Activated naive CD8-positive, alpha-beta T cell (primary cell): ENCODE measurements at regions not wholly inside any gene's neighbourhood (a gene's known extent, or its start where the extent isn't known, plus 50 kb on each side); places are given as distances from the start of the nearest gene placed in this dataset.
"Not testable (repeated sequence)": the region's sequence is repeated elsewhere in the genome, so short reads cannot be mapped to it uniquely, and the experiment has no call there.

ENCODE experiments used
- H3K27ac Mint-ChIP-seq: one replicate; pipeline ENCODE4 v1.8.0; 2021; ENCODE audit warnings: mixed read lengths
- H3K27me3 Mint-ChIP-seq: one replicate; pipeline ENCODE4 v1.8.0; 2021; ENCODE audit warnings: mixed read lengths
- H3K36me3 Mint-ChIP-seq: one replicate; pipeline ENCODE4 v1.8.0; 2021; ENCODE audit warnings: mixed read lengths
- H3K4me1 Mint-ChIP-seq: one replicate; pipeline ENCODE4 v1.8.0; 2021; ENCODE audit warnings: low read depth, mixed read lengths
- H3K4me3 Mint-ChIP-seq: one replicate; pipeline ENCODE4 v1.8.0; 2021; ENCODE audit warnings: mild to moderate bottlenecking, mixed read lengths
- H3K9me3 Mint-ChIP-seq: one replicate; pipeline ENCODE4 v1.8.0; 2021; ENCODE audit warnings: low read depth, mixed read lengths

DNA sequence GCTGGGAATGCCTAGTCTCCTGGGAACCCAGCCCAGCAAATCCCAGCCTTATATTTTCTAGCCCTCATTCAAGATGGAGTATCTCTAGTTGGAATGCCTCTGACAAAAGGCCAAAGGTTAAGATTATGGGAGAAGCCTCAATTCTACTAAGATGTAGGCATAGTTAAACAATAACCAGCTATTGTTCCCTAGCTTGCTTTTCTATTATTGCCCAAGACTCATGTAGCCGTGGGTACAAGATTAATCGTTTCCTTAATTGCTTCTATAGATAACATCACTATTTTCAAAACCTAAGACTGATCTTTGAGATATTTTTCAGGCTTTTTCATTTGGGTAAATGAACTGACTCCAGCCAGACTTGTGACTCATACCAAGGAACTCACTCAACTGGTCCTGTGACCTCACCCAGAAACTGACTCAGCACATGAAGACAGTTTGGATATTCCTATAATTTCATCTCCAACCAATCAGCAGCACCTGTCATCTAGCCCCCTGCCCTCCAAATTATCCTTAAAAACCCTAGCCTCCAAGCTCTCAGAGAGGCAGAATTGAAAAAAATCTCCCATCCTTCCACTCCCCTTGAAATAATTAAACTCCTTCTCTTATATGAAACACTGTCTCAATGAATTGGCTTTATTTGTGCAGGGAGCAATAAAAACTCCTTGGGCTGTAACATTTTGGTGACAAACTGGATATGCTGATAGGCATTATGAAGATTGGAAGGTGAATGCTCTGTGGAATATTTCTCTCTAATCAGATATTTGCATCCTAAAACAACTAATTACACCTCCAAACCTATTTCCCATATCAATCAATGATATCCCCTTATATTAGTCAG is 589.0 kb downstream of the C12orf50 start:
- Mint-ChIP-seq H3K36me3 (no peaks in the 10 kb centered on the region), H3K27me3 (no peaks in the 10 kb centered on the region), H3K4me1 (no peaks in the 10 kb centered on the region), H3K27ac (no peak overlapping the region), H3K9me3 (peaks cover 12% of the 10 kb centered on the region), H3K4me3 (no peak overlapping the region)

DNA sequence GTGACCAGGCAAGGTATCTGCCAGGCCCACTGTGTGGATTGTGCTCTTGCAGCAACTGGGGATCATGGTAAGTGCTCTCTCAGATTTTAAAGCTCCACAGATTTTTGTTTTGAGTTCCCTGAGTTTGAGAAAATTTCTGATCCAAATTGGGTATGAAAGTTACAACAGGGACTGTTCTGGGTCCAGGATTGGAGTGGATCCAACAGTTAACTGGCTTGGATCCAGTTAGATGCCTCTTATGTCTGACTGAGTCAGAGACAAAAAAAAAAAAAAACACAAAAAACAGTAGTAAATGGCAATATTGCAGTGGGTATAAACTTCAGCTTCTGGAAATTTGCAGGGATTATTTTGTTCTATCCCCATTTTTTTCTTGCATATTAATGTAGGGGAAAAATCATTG is 598.8 kb downstream of the C12orf50 start:
- no peaks in the 10 kb centered on the region for H3K27me3 Mint-ChIP-seq
- H3K36me3 Mint-ChIP-seq, result no peaks in the 10 kb centered on the region
- peaks cover 24% of the 10 kb centered on the region for H3K9me3 Mint-ChIP-seq
- no peaks in the 10 kb centered on the region for H3K4me1 Mint-ChIP-seq
- H3K27ac Mint-ChIP-seq, result no peak overlapping the region
- H3K4me3 Mint-ChIP-seq, result no peak overlapping the region

DNA sequence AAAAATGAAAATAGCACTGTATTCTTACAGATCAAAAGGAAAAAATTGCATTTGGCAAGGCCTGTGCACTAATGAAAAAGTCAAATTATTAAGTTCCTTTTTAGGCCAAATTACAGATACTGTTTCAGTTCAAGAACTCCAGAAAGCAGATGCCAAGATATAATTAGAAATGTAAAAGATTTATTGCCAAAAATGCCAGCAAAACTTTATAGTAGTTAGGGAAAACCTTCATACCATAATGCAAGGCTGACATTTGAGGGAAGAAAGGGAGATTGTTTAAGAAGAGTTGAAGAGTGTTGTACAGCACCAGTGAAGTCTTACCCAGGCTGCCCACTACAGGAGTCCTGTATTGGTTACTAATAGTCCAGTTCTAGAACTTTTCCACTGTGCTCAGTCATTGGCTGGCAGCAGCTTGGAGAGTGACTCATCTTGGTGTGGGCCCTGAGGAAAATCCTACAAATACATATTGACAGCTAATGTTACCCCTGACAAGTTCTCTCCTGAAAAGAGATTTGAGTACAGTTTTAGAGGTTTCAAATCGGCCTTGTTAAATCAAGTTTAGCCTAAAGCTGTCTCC is 600.4 kb downstream of the C12orf50 start:
- no peak overlapping the region for H3K27ac Mint-ChIP-seq
- H3K9me3 Mint-ChIP-seq, result peaks cover 27% of the 10 kb centered on the region
- H3K4me3 Mint-ChIP-seq, result no peak overlapping the region
- H3K36me3 Mint-ChIP-seq, result no peaks in the 10 kb centered on the region
- no peaks in the 10 kb centered on the region for H3K4me1 Mint-ChIP-seq
- H3K27me3 Mint-ChIP-seq, result no peaks in the 10 kb centered on the region

DNA sequence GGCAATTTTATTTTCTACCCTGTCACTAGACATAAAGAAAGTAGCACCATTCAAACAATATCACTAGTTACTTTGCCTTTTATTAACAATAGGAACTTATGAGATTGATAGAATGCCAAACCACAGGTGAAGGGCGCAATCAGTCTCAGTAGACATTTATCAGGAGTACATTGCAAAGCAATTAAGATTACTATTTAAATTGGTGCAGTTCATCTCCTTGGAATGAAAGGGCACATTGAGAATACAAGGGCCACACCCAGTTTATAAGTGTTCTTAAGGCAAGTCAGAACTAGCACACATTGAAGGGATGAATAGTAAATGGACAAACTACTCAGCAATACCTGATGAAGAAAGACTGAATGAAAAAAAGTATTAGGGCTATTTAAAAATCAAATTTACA is 601.4 kb downstream of the C12orf50 start:
- Mint-ChIP-seq H3K4me3 (no peak overlapping the region), H3K4me1 (no peaks in the 10 kb centered on the region), H3K9me3 (peaks cover 27% of the 10 kb centered on the region), H3K27ac (no peak overlapping the region), H3K27me3 (no peaks in the 10 kb centered on the region), H3K36me3 (no peaks in the 10 kb centered on the region)

DNA sequence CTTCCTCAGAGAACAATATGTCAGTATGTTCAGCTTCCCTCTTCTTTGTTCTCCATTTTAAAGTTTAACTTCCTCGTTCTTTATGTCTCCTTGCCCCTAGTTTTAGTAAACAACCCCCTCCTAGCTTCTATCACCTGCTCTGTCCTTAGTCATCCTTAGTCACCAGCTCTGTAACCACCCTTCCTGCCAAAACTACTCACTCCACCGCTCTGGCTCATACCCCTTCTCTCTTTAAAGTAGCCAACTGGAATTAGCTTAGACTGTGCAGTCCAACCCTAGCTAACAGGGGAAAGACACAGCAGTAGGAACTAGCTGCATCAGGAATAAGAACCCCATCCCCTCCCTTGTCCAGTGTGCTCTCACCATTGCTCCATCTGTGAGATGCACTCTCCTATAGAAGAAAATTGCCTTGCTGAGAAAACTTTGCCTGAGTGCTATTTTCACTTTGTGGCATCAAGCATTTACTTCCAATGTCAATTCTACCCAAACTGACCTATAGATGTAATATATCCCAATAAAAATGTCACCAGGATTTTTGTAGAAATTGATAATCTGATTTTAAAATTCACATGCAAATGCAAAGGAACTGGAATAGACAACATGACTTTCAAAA is 603.2 kb downstream of the C12orf50 start:
- Mint-ChIP-seq H3K4me1 (no peaks in the 10 kb centered on the region), H3K36me3 (no peaks in the 10 kb centered on the region), H3K27me3 (no peaks in the 10 kb centered on the region), H3K27ac (no peak overlapping the region), H3K4me3 (no peak overlapping the region), H3K9me3 (peaks cover 22% of the 10 kb centered on the region)

DNA sequence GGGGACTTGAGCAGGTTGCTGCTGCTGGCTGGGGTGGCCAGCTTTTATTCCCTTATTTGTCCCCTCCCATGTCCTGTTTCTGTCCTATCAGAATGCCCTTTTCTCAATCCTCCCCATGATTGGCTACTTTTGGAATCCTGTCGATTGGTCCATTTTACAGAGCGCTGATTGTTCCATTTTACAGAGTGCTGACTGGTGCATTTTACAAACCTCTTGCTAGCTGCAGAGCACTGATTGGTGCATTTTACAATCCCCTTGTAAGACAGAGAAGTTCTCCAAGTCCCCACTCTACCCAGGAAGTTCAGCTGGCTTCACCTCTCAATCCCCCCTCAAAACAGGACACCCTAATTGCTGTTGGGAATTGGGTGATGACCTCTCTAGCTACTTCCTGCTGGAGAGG is 608.0 kb downstream of the C12orf50 start:
- H3K4me3 Mint-ChIP-seq, H3K27ac Mint-ChIP-seq, H3K4me1 Mint-ChIP-seq, H3K27me3 Mint-ChIP-seq, H3K36me3 Mint-ChIP-seq: not testable (repeated sequence)
- H3K9me3 Mint-ChIP-seq, result peaks cover 16% of the 10 kb centered on the region

DNA sequence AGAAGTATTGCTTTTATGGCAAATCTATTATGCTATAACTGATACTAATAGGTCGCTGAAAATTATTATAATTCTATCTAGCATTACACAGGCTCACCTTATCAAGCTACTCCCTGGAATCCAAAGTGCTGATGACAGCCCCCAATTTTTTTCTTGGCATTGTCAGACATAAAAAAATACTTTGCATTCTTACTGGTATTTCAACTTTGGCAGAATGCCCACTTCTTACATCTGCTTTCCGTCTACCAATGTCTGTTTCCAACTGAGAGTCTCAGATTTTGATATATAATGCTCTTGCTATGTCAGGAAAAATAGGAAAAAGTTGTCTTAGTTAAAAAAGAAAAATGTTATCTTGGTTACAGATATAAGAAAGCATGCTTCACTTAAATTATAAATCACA is 615.4 kb downstream of the C12orf50 start:
- Mint-ChIP-seq H3K27ac (no peak overlapping the region), H3K4me1 (no peaks in the 10 kb centered on the region), H3K27me3 (no peaks in the 10 kb centered on the region), H3K9me3 (peaks cover 20% of the 10 kb centered on the region), H3K4me3 (no peak overlapping the region), H3K36me3 (no peaks in the 10 kb centered on the region)

GRCh38 chr12:87406926-87407325 is 622.3 kb downstream of the C12orf50 start:
- H3K4me3 Mint-ChIP-seq, result no peak overlapping the region
- H3K4me1 Mint-ChIP-seq, result no peaks in the 10 kb centered on the region
- no peaks in the 10 kb centered on the region for H3K36me3 Mint-ChIP-seq
- peaks cover 31% of the 10 kb centered on the region for H3K9me3 Mint-ChIP-seq
- H3K27ac Mint-ChIP-seq, result no peak overlapping the region
- H3K27me3 Mint-ChIP-seq, result no peaks in the 10 kb centered on the region

DNA sequence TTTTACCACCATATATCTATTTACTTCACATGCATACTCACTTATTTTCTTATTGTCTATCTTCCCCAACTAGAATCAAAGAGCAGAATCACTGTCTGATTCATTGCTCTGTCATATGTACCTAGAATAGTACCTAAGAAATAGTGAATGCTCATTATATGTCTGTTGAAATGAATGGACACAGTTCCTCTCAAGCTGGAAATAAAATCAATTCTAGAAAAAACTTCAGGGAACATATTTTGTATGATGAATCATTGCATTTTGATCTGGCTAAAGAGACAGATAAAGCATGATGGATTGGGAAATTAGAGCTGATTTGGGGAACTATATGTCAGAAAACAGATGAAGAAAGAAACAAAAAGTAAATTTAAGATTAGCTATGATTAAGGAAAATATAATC is 623.3 kb downstream of the C12orf50 start:
- no peak overlapping the region for H3K4me3 Mint-ChIP-seq
- H3K27me3 Mint-ChIP-seq, result no peaks in the 10 kb centered on the region
- no peaks in the 10 kb centered on the region for H3K36me3 Mint-ChIP-seq
- H3K4me1 Mint-ChIP-seq, result no peaks in the 10 kb centered on the region
- peaks cover 25% of the 10 kb centered on the region for H3K9me3 Mint-ChIP-seq
- H3K27ac Mint-ChIP-seq, result no peak overlapping the region

DNA sequence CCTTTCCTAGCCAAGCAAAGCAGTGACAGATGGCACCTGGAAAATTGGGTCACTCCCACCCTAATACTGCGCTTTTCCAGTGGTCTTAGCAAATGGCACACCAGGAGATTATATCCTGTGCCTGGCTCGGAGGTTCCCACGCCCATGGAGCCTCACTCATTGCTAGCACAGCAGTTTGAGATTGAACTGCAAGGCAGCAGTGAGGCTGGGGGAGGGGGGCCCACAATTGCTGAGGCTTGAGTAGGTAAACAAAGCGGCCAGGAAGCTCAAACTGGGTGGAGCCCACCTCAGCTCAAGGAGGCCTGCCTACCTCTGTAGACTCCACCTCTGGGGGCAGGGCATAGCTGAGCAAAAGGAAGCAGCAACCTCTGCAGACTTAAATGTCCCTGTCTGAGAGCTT is 635.0 kb downstream of the C12orf50 start:
- not testable (repeated sequence) for H3K36me3 Mint-ChIP-seq, H3K4me1 Mint-ChIP-seq, H3K4me3 Mint-ChIP-seq, H3K27ac Mint-ChIP-seq, H3K9me3 Mint-ChIP-seq, H3K27me3 Mint-ChIP-seq

GRCh38 chr12:87388376-87388775 is 640.8 kb downstream of the C12orf50 start:
- Mint-ChIP-seq H3K36me3 (no peaks in the 10 kb centered on the region), H3K27me3 (no peaks in the 10 kb centered on the region), H3K9me3 (peaks cover 3% of the 10 kb centered on the region), H3K4me1 (no peaks in the 10 kb centered on the region), H3K27ac (no peak overlapping the region), H3K4me3 (no peak overlapping the region)

GRCh38 chr12:87385322-87385721 is 643.9 kb downstream of the C12orf50 start:
- Mint-ChIP-seq H3K27ac (no peak overlapping the region), H3K4me1 (no peaks in the 10 kb centered on the region), H3K9me3 (no peaks in the 10 kb centered on the region), H3K36me3 (no peaks in the 10 kb centered on the region), H3K4me3 (no peak overlapping the region), H3K27me3 (no peaks in the 10 kb centered on the region)

DNA sequence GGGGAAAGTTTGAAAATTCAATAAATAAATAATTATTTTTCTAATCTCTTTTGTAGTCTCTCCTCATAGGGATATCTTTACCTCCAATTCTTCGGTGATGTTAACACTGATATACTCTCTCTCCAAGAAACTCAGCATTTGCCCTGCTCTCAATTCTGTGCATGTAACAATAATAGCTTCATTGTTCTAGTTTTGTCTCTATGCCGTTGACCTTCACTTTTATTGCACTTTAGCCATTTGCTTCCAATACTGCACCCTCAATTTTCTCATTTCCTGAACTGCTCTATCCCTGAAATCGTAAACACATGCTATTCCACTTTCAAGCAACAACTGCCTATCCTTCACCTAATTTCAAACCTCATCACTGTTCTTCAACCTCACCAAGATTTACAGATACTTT is 645.0 kb downstream of the C12orf50 start:
- H3K4me1 Mint-ChIP-seq, result no peaks in the 10 kb centered on the region
- no peaks in the 10 kb centered on the region for H3K27me3 Mint-ChIP-seq
- no peaks in the 10 kb centered on the region for H3K36me3 Mint-ChIP-seq
- no peak overlapping the region for H3K4me3 Mint-ChIP-seq
- H3K9me3 Mint-ChIP-seq, result no peaks in the 10 kb centered on the region
- H3K27ac Mint-ChIP-seq, result no peak overlapping the region

DNA sequence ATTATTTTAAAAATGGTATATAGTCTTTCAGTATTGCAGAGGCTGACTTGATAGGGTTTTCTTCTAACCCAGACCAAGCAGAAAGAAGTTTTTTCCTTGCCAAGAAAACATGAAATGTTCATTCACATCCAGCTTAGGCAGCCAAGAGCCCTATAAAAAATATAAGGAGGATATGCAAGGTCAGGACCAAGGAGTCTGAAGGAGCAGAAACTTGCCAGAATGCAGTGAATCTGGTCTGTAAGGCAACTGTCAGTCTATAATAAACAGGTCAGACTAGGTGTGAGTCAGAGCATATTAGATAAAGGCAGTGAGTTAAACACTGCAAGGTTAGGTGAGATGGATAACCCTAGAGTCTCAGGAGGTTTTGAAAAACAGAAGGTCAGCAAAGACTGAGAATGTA is 645.5 kb downstream of the C12orf50 start:
- Mint-ChIP-seq H3K36me3 (no peaks in the 10 kb centered on the region), H3K4me1 (no peaks in the 10 kb centered on the region), H3K4me3 (no peak overlapping the region), H3K27ac (no peak overlapping the region), H3K9me3 (no peaks in the 10 kb centered on the region), H3K27me3 (no peaks in the 10 kb centered on the region)

DNA sequence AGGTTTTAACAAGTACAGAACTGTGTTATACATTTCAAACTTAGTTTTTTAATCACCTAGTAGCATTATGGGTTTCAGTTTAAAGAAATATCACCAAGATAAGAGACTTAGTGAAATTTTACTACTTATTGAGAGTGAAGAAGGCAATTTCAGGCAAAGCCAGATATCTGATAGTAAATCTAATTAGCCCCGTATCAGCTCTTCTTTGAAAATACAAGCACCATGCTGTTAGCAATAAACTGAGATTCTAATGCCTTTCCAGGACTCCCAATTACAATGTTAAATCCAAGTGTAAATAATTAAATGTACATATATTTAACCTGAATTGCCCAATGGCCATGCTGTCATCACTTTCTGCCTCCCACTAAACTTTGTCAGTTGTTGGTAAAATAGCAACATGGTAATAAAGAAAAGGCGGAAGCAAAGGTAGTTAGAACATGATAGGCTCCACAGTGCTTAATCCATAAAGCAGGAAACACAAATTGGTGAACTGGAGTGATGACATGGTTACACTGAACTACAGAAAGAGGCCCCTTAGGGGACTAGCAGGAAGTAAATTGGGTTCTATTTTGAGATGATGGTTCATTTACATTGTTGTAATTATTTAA is 646.1 kb downstream of the C12orf50 start:
- Mint-ChIP-seq H3K27me3 (no peaks in the 10 kb centered on the region), H3K27ac (no peak overlapping the region), H3K36me3 (no peaks in the 10 kb centered on the region), H3K4me3 (no peak overlapping the region), H3K9me3 (no peaks in the 10 kb centered on the region), H3K4me1 (no peaks in the 10 kb centered on the region)
